ENCODE measurements at regions not wholly inside any gene's neighbourhood (a gene's known extent, or its start where the extent isn't known, plus 50 kb on each side); places are given as distances from the start of the nearest gene placed in this dataset.

- no peak for TF ChIP-seq POLR2A (IDR thresholded peaks at IDR 0.05; ENCODE audit: low read depth, low read length)
- no peak for TF ChIP-seq POLR2AphosphoS5 (IDR thresholded peaks at IDR 0.05; ENCODE audit: low read depth, low read length)
- TF ChIP-seq TAF1 (IDR thresholded peaks at IDR 0.05; ENCODE audit: low read depth, low read length), result no peak
- TF ChIP-seq PAX5 (IDR thresholded peaks at IDR 0.05; ENCODE audit: insufficient read depth, low read length, severe bottlenecking), result no peak
- TF ChIP-seq POU2F2 (IDR thresholded peaks at IDR 0.05; ENCODE audit: low read depth, low read length), result no peak
Observed at GRCh38 chr5:160905285-160905684, 53.3 kb upstream of the ATP10B start.

All from GM12891 (cell line).